NCI-H1048 (cell line): ENCODE measurements at regions not wholly inside any gene's neighbourhood (a gene's known extent, or its start where the extent isn't known, plus 50 kb on each side); places are given as distances from the start of the nearest gene placed in this dataset.

Experiments
- DNase-seq: peaks from one replicate; lab custom pipeline; 2025; lab: John Stamatoyannopoulos, UW

GRCh38 chr15:94761574-94761973 is 530.2 kb downstream of the MCTP2 start:
- DNase-seq, result no peak

- DNase-seq, result no peak
These were observed 537.7 kb downstream of the MCTP2 start for GRCh38 chr15:94769089-94769488.

GRCh38 chr15:94770199-94770598 is 538.8 kb downstream of the MCTP2 start:
- DNase-seq, result no peak

GRCh38 chr15:94777037-94777436 is 545.7 kb downstream of the MCTP2 start:
- DNase-seq, result no peak

GRCh38 chr15:94778840-94779239 is 547.5 kb downstream of the MCTP2 start:
- no peak for DNase-seq

GRCh38 chr15:94780166-94780565 is 548.8 kb downstream of the MCTP2 start:
- DNase-seq, result no peak

GRCh38 chr15:94785091-94785490 is 553.7 kb downstream of the MCTP2 start:
- no peak for DNase-seq

GRCh38 chr15:94791008-94791407 is 559.6 kb downstream of the MCTP2 start:
- no peak for DNase-seq

GRCh38 chr15:94791510-94791909 is 560.1 kb downstream of the MCTP2 start:
- no peak for DNase-seq

GRCh38 chr15:94792196-94792595 is 560.8 kb downstream of the MCTP2 start:
- no peak for DNase-seq

GRCh38 chr15:94793207-94793606 is 561.8 kb downstream of the MCTP2 start:
- DNase-seq, result peak; percentile 90

- peak; percentile 90 for DNase-seq
These were observed 562.3 kb downstream of the MCTP2 start for GRCh38 chr15:94793641-94794040.

- DNase-seq, result no peak
These were observed 573.3 kb downstream of the MCTP2 start for GRCh38 chr15:94804613-94805012.

- DNase-seq, result no peak
These were observed 583.9 kb downstream of the MCTP2 start for GRCh38 chr15:94815110-94815731.

- DNase-seq, result no peak
These were observed 584.6 kb downstream of the MCTP2 start for GRCh38 chr15:94815914-94816313.

- DNase-seq, result no peak
These were observed 598.8 kb downstream of the MCTP2 start for GRCh38 chr15:94829887-94830884.

GRCh38 chr15:94834000-94834399 is 602.6 kb downstream of the MCTP2 start:
- no peak for DNase-seq

- no peak for DNase-seq
These were observed 603.1 kb downstream of the MCTP2 start for GRCh38 chr15:94834494-94834893.

- DNase-seq, result no peak
These were observed 606.9 kb downstream of the MCTP2 start for GRCh38 chr15:94838281-94838680.

- DNase-seq, result no peak
These were observed 609.7 kb downstream of the MCTP2 start for GRCh38 chr15:94840794-94841783.

GRCh38 chr15:94843060-94843459 is 611.7 kb downstream of the MCTP2 start:
- no peak for DNase-seq

GRCh38 chr15:94844198-94844537 is 612.8 kb downstream of the MCTP2 start:
- DNase-seq, result no peak
